Smooth muscle cell (in vitro differentiated cells): ENCODE measurements at regions not wholly inside any gene's neighbourhood (a gene's known extent, or its start where the extent isn't known, plus 50 kb on each side); places are given as distances from the start of the nearest gene placed in this dataset.

Experiments used
- DNase-seq: peaks from one replicate; lab custom pipeline; 2025; ENCODE audit not compliant: unreplicated experiment; lab: John Stamatoyannopoulos, UW
- H2AFZ ChIP-seq: fragments of 200-600 bp; sonication (generic); 2 replicates; pipeline ENCODE4 v1.6.0; 2016; ENCODE audit warnings: antibody characterized with exemption, low read depth, mild to moderate bottlenecking
- H3F3A ChIP-seq: fragments of 200-600 bp; sonication (generic); 2 replicates; pipeline ENCODE4 v1.6.0; 2017; ENCODE audit warnings: antibody characterized with exemption, low read depth
- H3K27ac ChIP-seq: fragments of 200-600 bp; sonication (generic); 2 replicates; pipeline ENCODE4 v1.5.1; 2016; ENCODE audit warnings: low read depth, mild to moderate bottlenecking
- H3K27me3 ChIP-seq: fragments of 200-600 bp; sonication (generic); 2 replicates; pipeline ENCODE4 v1.6.1; 2016; ENCODE audit warnings: low read depth, mild to moderate bottlenecking
- H3K36me3 ChIP-seq: fragments of 200-600 bp; sonication (generic); 2 replicates; pipeline ENCODE4 v1.5.1; 2016; ENCODE audit warnings: low read depth
- H3K4me1 ChIP-seq: fragments of 200-600 bp; sonication (generic); 2 replicates; pipeline ENCODE4 v1.5.1; 2016; ENCODE audit warnings: low read depth
- H3K4me2 ChIP-seq: fragments of 200-600 bp; sonication (generic); 2 replicates; pipeline ENCODE4 v1.6.0; 2016; ENCODE audit warnings: mild to moderate bottlenecking
- H3K4me3 ChIP-seq: fragments of 200-600 bp; sonication (generic); 2 replicates; pipeline ENCODE4 v1.5.1; 2016; ENCODE audit warnings: mild to moderate bottlenecking
- H3K79me2 ChIP-seq: fragments of 200-600 bp; sonication (generic); 2 replicates; pipeline ENCODE4 v1.6.0; 2016; ENCODE audit warnings: low read depth, mild to moderate bottlenecking
- H3K9ac ChIP-seq: fragments of 200-600 bp; sonication (generic); 2 replicates; pipeline ENCODE4 v1.6.0; 2016; ENCODE audit warnings: low read depth
- H3K9me3 ChIP-seq: fragments of 200-600 bp; sonication (generic); replicated peaks from 2 replicates; pipeline ENCODE4 v1.5.1; 2016; ENCODE audit warnings: low read depth
- H4K20me1 ChIP-seq: fragments of 200-600 bp; sonication (generic); 2 replicates; pipeline ENCODE4 v1.6.0; 2016; ENCODE audit warnings: low read depth
- CTCF ChIP-seq: fragments of 200-600 bp; sonication (generic); IDR thresholded peaks from 2 replicates; pipeline ENCODE4 v1.5.1; 2017; ENCODE audit warnings: borderline replicate concordance, mild to moderate bottlenecking, antibody characterized with exemption; ENCODE audit not compliant: insufficient read depth, poor library complexity, severe bottlenecking
- WGBS: methylation state at CpG from one replicate; pipeline ENCODE4 v1.1.7; 2016; ENCODE audit warnings: low lambda C conversion rate; 5-methylcytosine and 5-hydroxymethylcytosine counted together

- Histone ChIP-seq H3K79me2 (no peaks in the 10 kb centered on the region), H3F3A (peaks cover 7% of the 10 kb centered on the region), H3K4me1 (no peaks in the 10 kb centered on the region), H3K27me3 (no peaks in the 10 kb centered on the region), H3K9me3 (no peaks in the 10 kb centered on the region), H3K4me2 (no peak overlapping the region), H3K4me3 (no peak overlapping the region), H3K27ac (no peak overlapping the region), H3K36me3 (no peaks in the 10 kb centered on the region), H3K9ac (no peak overlapping the region), H4K20me1 (no peaks in the 10 kb centered on the region), H2AFZ (no peak overlapping the region)
- DNase-seq, result no peak
- no peak for TF ChIP-seq CTCF
- WGBS, result 36% methylated on average over 3 of the region's 3 CpGs
Observed at GRCh38 chr14:83023369-83023768, 1489.7 kb upstream of the SEL1L start.

GRCh38 chr14:83041224-83041623 is 1507.6 kb upstream of the SEL1L start:
- no peaks in the 10 kb centered on the region for H3K36me3 ChIP-seq
- DNase-seq, result no peak
- no peak for TF ChIP-seq CTCF
- no peak overlapping the region for H3K4me3 ChIP-seq
- no peaks in the 10 kb centered on the region for H3F3A ChIP-seq
- H3K4me2 ChIP-seq, result no peak overlapping the region
- H4K20me1 ChIP-seq, result no peaks in the 10 kb centered on the region
- WGBS, result 91% methylated on average over 2 of the region's 2 CpGs
- no peaks in the 10 kb centered on the region for H3K4me1 ChIP-seq
- H3K9me3 ChIP-seq, result no peaks in the 10 kb centered on the region
- H3K9ac ChIP-seq, result no peak overlapping the region
- H2AFZ ChIP-seq, result no peak overlapping the region
- H3K79me2 ChIP-seq, result no peaks in the 10 kb centered on the region
- H3K27ac ChIP-seq, result no peak overlapping the region
- no peaks in the 10 kb centered on the region for H3K27me3 ChIP-seq

GRCh38 chr14:83042858-83043257 is 1509.2 kb upstream of the SEL1L start:
- Histone ChIP-seq H3K36me3 (no peaks in the 10 kb centered on the region), H3K9ac (no peak overlapping the region), H3K9me3 (no peaks in the 10 kb centered on the region), H3K4me2 (no peak overlapping the region), H4K20me1 (no peaks in the 10 kb centered on the region), H3K27me3 (no peaks in the 10 kb centered on the region), H3K79me2 (no peaks in the 10 kb centered on the region), H3K4me1 (no peaks in the 10 kb centered on the region), H3F3A (no peaks in the 10 kb centered on the region), H2AFZ (no peak overlapping the region), H3K4me3 (no peak overlapping the region), H3K27ac (no peak overlapping the region)
- TF ChIP-seq CTCF, result no peak
- DNase-seq, result no peak
- WGBS, result 90% methylated on average over 2 of the region's 2 CpGs

- Histone ChIP-seq H3K27me3 (no peaks in the 10 kb centered on the region), H3K9me3 (no peaks in the 10 kb centered on the region), H3K4me3 (no peak overlapping the region), H3K4me1 (no peaks in the 10 kb centered on the region), H4K20me1 (no peaks in the 10 kb centered on the region), H3K79me2 (no peaks in the 10 kb centered on the region), H3K27ac (no peak overlapping the region), H2AFZ (no peak overlapping the region), H3K4me2 (no peak overlapping the region), H3F3A (no peaks in the 10 kb centered on the region), H3K9ac (no peak overlapping the region), H3K36me3 (no peaks in the 10 kb centered on the region)
- no peak for TF ChIP-seq CTCF
- DNase-seq, result no peak
- WGBS, result 76% methylated on average over 1 of the region's 1 CpG
Observed at GRCh38 chr14:83044001-83044400, 1510.3 kb upstream of the SEL1L start.
